GM12874 (cell line): ENCODE measurements at regions not wholly inside any gene's neighbourhood (a gene's known extent, or its start where the extent isn't known, plus 50 kb on each side); places are given as distances from the start of the nearest gene placed in this dataset.

ENCODE experiments used
- TF ChIP-seq, protein P1 (sequence below): IDR thresholded peaks from 2 replicates; pipeline ENCODE4 v1.5.1; 2011; ENCODE audit warnings: low read depth, mild to moderate bottlenecking, control low read depth, low read length, moderate library complexity; ENCODE audit not compliant: insufficient read depth

DNA sequence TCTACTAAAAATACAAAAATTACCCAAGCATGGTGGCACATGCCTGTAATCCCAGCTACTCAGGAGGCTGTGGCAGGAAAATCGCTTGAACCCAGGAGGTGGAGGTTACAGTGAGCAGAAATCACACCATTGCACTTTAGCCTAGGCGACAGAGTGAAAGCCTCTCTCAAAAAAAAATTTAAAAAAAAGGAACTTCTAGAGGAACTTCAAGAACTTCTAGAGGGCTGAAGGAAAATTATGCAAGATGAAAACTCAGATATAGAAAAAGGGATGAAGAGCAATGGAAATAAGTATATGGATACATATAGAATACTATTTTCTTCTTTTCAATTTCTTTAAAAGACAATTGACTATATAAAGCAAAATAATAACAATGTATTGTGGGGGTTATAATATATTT is 51.2 kb upstream of the PRR5 start:
- TF ChIP-seq, protein P1, sequence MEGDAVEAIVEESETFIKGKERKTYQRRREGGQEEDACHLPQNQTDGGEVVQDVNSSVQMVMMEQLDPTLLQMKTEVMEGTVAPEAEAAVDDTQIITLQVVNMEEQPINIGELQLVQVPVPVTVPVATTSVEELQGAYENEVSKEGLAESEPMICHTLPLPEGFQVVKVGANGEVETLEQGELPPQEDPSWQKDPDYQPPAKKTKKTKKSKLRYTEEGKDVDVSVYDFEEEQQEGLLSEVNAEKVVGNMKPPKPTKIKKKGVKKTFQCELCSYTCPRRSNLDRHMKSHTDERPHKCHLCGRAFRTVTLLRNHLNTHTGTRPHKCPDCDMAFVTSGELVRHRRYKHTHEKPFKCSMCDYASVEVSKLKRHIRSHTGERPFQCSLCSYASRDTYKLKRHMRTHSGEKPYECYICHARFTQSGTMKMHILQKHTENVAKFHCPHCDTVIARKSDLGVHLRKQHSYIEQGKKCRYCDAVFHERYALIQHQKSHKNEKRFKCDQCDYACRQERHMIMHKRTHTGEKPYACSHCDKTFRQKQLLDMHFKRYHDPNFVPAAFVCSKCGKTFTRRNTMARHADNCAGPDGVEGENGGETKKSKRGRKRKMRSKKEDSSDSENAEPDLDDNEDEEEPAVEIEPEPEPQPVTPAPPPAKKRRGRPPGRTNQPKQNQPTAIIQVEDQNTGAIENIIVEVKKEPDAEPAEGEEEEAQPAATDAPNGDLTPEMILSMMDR, result no peak

DNA sequence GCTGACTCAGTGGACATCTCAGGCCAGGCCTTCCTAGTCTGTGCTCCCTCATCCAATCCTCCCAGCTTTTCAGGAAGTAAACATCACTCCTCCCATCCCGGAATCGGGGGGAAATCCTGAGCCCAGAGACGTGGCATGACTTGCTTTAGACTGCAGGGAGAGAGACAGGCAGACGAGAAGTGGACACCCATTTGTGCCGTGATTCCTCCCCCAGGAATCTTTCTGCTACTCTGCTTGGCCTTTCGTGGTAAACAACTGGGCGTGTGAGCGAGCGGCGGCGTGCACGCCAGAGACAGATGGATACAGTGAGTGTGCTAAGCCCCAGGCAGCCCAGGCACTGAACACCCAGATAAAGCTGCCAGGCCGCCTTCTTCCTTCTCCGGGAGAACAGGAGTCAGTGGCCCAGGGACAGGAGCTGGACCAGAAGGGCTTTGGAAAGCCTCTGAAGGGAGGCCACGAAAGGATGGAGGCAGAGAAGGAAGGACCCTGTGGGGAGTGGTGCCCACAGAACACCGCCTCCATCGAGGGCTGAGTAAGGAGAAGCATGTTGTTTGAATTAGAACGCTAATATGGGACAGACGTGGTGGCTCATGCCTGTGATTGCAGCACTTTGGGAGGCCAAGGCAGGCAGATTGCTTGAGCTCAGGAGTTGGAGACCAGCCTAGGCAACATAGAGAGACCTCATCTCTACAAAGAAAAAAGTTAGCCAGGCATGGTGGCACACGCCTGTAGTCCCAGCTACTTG is 53.0 kb upstream of the PRR5 start:
- TF ChIP-seq, protein P1, result no peak

DNA sequence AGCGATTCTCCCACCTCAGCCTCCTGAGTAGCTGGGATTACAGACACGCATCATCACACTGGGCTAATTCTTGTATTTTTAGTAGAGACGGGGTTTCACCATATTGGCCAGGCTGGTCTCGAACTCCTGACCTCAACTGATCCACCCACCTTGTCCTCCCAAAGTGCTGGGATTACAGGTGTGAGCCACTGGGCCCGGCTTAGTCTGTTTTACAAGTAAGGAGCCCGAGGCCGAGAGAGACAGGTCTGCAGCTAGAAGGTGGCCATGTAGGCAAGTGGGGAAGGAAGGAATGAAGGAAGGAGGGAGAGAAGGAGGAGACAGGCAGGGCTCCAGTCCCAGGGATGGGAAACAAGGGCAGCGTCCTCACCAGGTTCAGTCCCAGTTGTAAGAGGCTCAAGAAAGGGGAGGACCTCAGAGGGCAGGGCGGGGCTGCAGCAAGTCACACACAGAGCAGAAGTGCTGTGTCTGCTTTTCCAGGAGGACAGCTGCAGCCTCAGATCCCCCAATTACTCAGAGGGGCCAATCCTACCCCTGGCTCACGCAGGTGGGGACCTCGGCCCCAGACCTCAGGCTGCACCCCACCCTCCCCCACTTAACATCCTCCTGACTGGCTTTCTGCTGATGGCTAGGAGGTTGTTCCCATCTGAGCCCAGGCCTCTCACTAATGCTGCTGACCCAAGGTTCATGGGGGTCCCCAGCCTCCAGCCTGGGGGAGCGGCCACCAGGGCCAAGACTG is 53.8 kb upstream of the PRR5 start:
- TF ChIP-seq, protein P1, result no peak

DNA sequence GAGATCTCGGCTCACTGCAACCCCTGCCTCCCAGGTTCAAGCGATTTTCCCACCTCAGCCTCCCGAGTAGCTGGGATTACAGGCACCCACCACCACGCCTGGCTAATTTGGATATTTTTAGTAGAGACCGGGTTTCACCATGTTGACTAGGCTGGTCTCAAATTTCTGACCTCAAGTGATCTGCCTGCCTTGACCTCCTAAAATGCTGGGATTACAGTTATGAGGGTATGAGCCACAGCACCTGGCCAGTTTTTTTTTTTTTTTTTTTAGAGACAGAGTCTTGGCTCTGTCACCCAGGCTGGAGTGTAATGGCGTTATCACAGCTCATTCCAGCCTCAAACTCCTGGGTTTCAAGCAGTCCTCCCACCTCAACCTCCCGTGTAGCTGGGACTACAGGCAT is 54.9 kb upstream of the PRR5 start:
- TF ChIP-seq, protein P1, result no peak

DNA sequence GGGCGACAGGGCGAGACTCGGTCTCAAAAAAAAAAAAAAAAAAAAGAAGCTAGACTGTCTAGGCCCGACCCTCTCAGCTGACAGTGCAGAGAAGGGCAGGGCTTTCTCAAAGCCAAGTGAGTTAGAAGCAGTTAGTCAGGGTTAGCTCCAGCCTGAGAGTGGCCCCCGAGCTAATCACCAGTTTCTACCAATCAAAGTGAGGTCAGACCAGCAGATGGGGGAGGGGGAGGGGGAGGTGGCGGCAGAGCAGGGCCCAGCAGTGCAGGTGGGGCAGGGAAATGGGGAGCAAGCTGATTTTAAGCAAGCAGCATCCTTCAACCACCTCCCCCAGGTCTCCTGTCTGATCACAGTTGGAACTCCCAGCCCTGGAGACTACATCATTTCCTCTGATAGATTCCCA is 55.3 kb upstream of the PRR5 start:
- TF ChIP-seq, protein P1, result no peak

DNA sequence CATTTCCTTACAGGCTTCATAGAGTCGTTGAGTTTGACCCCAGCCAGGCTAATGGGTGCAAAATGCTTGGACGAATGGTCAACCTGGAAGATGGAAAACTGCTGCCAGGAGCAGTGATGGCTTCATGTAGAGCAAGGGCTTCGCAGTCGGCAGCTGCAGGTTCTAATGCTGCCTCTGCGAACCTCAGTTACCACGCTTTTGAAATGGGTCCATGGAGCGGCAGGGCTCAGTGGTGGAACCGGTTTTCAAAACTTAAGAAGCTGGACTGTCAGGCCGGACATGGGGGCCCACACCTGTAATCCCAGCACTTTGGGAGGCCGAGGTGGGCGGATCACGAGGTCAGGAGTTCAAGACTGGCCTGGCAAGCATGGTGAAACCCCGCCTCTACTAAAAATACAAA is 55.9 kb upstream of the PRR5 start:
- TF ChIP-seq, protein P1, result no peak

DNA sequence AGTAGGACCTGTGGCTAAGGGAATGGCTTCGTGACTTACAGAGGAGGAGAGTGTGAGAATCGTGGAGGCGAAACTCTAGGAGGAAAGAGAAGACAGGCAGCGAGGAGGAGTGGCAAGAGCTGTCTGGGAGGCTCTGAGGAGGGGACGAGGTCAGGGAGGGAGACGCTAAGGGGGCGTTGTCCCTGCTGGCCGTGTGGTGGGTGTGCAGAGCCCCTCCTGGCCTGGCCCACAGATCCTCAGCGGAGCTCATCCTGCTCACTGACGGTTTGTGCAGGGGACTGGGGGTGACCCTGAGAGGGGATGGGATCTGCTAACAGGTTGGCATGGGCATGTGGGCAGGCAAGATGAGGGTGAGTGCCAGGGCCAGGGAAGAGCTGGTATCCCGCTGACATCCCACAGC is 56.5 kb upstream of the PRR5 start:
- TF ChIP-seq, protein P1, result no peak
